IMR-90 (cell line): ENCODE measurements at regions not wholly inside any gene's neighbourhood (a gene's known extent, or its start where the extent isn't known, plus 50 kb on each side); places are given as distances from the start of the nearest gene placed in this dataset.

Experiments used
- FOS ChIP-seq: fragments of 150-350 bp; IDR thresholded peaks from 2 replicates; pipeline ENCODE4 v1.6.1; 2016; ENCODE audit warnings: low read depth, low read length
- NFE2L2 ChIP-seq: fragments of 150-350 bp; IDR thresholded peaks from 2 replicates; pipeline ENCODE4 v1.6.1; 2016; ENCODE audit warnings: low read depth, mild to moderate bottlenecking, low read length
- POLR2A ChIP-seq: IDR thresholded peaks from 2 replicates; pipeline ENCODE4 v1.6.1; 2012; ENCODE audit warnings: mild to moderate bottlenecking, low read depth, low read length
- RCOR1 ChIP-seq: IDR thresholded peaks from 2 replicates; pipeline ENCODE4 v1.6.1; 2012; ENCODE audit warnings: mild to moderate bottlenecking, low read length, improper control_type of control experiment; ENCODE audit not compliant: insufficient replicate concordance
- RFX5 ChIP-seq: IDR thresholded peaks from 2 replicates; pipeline ENCODE4 v1.8.0; 2012; ENCODE audit warnings: low read depth, mild to moderate bottlenecking, low read length, moderate library complexity
- SMC3 ChIP-seq: fragments of 150-350 bp; IDR thresholded peaks from 2 replicates; pipeline ENCODE4 v1.6.1; 2016; ENCODE audit warnings: low read depth, mild to moderate bottlenecking, antibody characterized with exemption, low read length, moderate library complexity
- TF ChIP-seq, protein P1 (sequence below): conservative IDR thresholded peaks from 2 replicates; pipeline ENCODE4 v1.5.1; 2012; ENCODE audit warnings: mild to moderate bottlenecking, low read depth, low read length, improper control_type of control experiment

DNA sequence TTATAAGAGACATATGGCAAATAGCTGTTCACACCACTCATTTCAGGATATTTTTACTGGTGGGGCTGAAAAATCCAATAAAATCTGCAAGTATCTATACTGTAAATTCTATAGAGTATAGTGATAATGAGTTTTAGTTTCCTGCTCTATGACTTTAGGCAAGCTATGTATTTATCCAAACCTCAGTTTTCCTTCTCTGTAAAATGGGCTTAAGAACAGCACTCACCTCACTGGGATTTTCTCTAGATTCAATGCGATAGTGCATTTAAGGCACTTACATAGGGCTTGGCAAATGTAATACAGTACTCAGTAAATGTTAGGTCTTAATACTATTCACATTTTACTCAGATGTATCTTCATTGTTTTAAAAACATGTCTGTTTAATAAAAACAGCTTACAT lies 168.7 kb downstream of the ATG4C start:
- TF ChIP-seq FOS (no peak), RCOR1 (no peak), RFX5 (no peak), POLR2A (no peak), NFE2L2 (no peak), SMC3 (no peak)
- TF ChIP-seq, protein P1, sequence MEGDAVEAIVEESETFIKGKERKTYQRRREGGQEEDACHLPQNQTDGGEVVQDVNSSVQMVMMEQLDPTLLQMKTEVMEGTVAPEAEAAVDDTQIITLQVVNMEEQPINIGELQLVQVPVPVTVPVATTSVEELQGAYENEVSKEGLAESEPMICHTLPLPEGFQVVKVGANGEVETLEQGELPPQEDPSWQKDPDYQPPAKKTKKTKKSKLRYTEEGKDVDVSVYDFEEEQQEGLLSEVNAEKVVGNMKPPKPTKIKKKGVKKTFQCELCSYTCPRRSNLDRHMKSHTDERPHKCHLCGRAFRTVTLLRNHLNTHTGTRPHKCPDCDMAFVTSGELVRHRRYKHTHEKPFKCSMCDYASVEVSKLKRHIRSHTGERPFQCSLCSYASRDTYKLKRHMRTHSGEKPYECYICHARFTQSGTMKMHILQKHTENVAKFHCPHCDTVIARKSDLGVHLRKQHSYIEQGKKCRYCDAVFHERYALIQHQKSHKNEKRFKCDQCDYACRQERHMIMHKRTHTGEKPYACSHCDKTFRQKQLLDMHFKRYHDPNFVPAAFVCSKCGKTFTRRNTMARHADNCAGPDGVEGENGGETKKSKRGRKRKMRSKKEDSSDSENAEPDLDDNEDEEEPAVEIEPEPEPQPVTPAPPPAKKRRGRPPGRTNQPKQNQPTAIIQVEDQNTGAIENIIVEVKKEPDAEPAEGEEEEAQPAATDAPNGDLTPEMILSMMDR = no peak
